NCI-H460 (cell line): ENCODE measurements at regions not wholly inside any gene's neighbourhood (a gene's known extent, or its start where the extent isn't known, plus 50 kb on each side); places are given as distances from the start of the nearest gene placed in this dataset.

Experiments used
- DNase-seq: peaks from one replicate; pipeline ENCODE4 v3.0.0-alpha.2; 2016; ENCODE audit warnings: low read depth; ENCODE audit errors: extremely low read depth

DNA sequence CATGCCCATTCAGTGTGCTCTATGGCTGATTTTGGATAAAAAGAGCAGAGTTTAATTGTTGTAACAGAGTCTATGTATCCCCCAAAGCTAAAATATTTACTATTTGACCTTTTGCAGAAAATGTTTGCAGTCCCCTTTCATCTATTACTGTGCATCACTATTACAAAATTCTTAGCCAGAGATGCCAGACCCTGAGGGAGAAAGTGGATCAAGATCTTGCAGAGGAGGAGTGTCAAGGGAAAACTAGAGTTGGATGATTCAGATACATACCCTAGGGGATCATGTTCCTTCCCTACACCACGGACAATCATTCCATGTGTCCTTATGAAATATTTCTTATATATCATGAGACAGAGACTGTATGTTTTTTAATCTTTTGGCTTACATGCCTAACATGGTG lies 68.6 kb upstream of the TPRG1 start:
- no peak for DNase-seq

DNA sequence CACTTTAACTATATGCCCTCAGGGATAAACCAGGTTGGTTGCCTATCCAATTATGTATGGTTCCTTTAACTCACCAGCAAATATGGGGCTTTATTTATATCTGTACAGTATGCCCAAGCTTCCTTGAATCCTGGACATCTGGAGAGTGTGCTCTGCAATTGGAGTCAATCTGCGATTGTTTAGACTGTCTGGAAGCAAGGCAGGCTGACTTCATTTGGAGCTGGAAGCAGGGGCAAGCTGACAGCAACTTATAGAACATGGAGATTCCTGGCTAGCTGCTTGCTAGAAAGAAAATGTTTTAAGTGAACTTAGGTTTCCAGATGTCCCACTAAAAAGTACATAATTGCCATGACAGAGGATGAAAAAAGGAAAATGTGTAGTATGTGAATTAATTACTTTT lies 63.7 kb upstream of the TPRG1 start:
- DNase-seq, result no peak

DNA sequence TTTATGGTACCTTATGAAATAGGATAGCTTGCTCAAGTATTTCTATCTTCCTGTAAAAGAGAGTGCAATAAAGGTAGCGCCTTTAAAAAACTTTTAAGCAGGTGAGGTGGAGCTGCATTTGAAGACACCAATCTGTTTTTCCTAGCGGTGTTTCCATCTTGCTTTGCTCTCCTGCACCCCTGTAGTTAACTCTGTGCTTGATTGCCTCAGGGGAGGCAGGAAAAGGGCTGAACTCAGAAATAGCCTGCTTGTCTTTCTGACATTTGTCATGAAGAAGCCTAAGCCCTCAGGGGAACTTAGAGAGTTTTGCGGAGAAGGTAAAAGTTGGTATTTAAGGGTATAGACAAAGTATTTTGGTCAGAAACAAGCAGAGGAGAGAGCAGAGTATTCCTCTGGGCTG lies 63.0 kb upstream of the TPRG1 start:
- DNase-seq, result no peak

DNA sequence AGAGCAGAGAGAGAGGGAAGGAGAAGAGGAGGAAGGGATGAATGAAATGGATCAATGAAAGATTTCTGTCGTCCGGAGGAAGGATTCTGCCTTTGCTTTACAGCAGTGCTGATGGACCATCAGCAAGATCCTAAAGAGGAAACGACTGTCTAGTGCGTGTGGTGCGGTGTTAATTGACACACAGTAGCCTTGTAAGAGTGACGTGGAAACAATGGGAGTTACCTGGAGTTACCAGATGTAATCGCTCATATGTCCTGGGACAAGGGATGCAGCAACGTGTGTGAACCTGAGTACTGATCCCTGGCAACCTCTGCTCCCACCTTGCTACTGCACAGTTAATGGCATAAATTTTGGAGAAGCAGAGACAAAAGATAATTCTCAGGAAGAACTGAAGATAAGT lies 62.6 kb upstream of the TPRG1 start:
- no peak for DNase-seq

DNA sequence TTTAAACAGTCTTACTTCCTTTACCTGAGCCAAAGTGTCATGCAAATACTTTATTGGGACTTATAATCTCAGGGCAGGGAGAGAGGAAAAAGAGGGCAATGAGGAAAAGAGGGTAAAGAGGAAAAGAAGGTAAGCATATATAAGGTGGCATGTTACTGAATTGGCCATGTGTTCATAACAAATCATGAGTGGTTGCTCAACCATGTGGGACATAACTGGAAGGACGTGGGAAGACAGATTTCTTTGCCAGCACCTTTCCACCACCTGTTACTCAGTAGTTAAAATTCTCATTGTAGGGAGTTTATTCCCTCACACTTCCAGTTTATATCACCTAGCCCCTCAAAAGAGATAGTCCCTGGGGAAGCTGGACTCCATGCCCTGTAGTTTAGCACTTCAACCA lies 54.7 kb upstream of the TPRG1 start:
- DNase-seq, result no peak

DNA sequence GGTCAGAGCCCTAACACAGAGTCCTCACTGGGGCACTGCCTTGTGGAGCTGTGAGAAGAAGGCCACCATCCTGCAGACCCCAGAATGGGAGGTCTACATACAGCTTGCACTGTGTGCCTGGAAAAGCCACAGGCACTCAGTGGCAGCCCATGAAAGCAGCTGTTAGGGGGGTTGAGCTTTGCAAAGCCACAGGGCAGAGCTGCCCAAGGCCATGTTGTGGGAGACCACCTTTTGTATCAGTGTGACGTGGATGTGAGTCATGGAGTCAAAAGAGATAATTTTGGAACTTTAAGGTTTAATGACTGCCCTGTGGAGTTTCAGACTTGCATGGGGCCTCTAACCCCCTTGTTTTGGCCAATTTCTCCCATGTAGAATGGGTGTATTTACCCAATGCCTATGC lies 52.9 kb upstream of the TPRG1 start:
- no peak for DNase-seq

DNA sequence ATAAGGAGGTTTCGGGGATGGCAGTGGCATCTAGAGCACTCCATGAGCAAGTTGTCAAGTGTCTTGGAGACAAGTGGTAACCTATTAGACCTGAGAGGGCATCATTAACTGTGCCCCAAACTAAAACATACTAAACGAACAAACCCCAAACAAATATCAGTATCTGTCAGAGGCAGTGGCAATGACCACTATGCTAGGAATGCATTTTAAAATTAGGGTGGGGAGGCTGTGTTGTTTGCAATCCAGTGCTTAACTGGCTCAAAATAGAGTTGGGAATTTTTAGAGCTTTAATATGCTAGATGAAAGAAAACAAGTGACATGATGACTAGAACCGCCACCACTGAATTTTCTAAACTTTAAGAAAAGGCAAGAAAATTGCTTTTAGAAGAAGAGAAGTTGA lies 51.8 kb upstream of the TPRG1 start:
- DNase-seq, result no peak

DNA sequence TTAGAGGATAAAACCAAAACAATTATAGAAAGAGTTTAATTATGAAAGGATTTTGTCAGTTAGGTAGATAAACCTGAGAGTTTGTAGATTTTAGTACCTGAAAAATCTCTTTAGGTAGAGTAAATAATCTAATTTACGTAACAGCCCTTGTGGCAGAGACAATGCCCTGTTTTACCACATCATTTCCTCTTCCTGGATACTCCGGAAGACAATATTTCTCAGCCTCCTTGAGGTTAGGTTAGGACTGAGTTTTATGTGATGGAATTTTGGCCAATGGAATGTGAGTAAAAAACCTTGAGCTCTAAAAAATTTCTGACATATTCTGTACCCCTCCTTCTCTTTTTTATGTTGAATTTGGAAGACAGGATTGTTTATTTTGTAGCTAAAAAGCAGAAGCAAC lies 50.7 kb upstream of the TPRG1 start:
- no peak for DNase-seq
